ENCODE measurements at regions not wholly inside any gene's neighbourhood (a gene's known extent, or its start where the extent isn't known, plus 50 kb on each side); places are given as distances from the start of the nearest gene placed in this dataset.

DNA sequence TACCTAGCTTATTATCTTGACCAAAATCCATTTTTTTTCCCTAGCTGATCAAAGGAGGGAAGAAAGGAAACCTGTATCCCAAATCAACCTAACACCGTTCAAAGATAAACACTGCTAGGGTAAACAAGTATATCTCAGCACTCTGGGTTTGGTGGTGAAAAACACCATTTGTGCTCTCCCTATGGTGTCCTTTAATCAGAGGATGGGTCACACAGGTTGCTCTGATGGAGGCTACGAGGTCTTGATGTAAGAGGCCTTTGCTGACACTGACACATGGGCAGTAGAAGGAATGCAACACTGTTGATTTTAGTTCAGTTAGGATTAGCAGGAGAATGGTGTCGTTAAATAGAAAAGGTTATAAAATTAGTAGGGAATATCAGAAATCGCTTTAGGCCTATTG is 179.3 kb downstream of the HDGFL1 start:
- TF ChIP-seq, protein P1, sequence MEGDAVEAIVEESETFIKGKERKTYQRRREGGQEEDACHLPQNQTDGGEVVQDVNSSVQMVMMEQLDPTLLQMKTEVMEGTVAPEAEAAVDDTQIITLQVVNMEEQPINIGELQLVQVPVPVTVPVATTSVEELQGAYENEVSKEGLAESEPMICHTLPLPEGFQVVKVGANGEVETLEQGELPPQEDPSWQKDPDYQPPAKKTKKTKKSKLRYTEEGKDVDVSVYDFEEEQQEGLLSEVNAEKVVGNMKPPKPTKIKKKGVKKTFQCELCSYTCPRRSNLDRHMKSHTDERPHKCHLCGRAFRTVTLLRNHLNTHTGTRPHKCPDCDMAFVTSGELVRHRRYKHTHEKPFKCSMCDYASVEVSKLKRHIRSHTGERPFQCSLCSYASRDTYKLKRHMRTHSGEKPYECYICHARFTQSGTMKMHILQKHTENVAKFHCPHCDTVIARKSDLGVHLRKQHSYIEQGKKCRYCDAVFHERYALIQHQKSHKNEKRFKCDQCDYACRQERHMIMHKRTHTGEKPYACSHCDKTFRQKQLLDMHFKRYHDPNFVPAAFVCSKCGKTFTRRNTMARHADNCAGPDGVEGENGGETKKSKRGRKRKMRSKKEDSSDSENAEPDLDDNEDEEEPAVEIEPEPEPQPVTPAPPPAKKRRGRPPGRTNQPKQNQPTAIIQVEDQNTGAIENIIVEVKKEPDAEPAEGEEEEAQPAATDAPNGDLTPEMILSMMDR (conservative IDR thresholded peaks at IDR 0.05): no peak
- TF ChIP-seq ZFX (IDR thresholded peaks at IDR 0.05): no peak
